ENCODE measurements at regions not wholly inside any gene's neighbourhood (a gene's known extent, or its start where the extent isn't known, plus 50 kb on each side); places are given as distances from the start of the nearest gene placed in this dataset.

GRCh38 chr9:7238247-7238637 is 480.5 kb downstream of the KDM4C start:
- DNase-seq (ENCODE audit: low spot score) = no peak

- DNase-seq (ENCODE audit: low spot score) = no peak
Observed at GRCh38 chr9:7237473-7238246, 479.9 kb downstream of the KDM4C start.

GRCh38 chr9:7236186-7236585 is 478.4 kb downstream of the KDM4C start:
- DNase-seq (ENCODE audit: low spot score) = no peak

GRCh38 chr9:7234144-7234543 is 476.4 kb downstream of the KDM4C start:
- no peak for DNase-seq (ENCODE audit: low spot score)

- DNase-seq (ENCODE audit: low spot score) = no peak
Observed at GRCh38 chr9:7229571-7229970, 471.8 kb downstream of the KDM4C start.

GRCh38 chr9:7228726-7229125 is 471.0 kb downstream of the KDM4C start:
- no peak for DNase-seq (ENCODE audit: low spot score)

GRCh38 chr9:7227951-7228350 is 470.2 kb downstream of the KDM4C start:
- no peak for DNase-seq (ENCODE audit: low spot score)

- DNase-seq (ENCODE audit: low spot score) = no peak
Observed at GRCh38 chr9:7226007-7226640, 468.4 kb downstream of the KDM4C start.
